GM12874 (cell line): ENCODE measurements at regions not wholly inside any gene's neighbourhood (a gene's known extent, or its start where the extent isn't known, plus 50 kb on each side); places are given as distances from the start of the nearest gene placed in this dataset.

ENCODE experiments used
- CTCF ChIP-seq: IDR thresholded peaks from 2 replicates; pipeline ENCODE4 v1.5.1; 2011; ENCODE audit warnings: low read depth, mild to moderate bottlenecking, control low read depth, low read length, moderate library complexity; ENCODE audit not compliant: insufficient read depth

- no peak for TF ChIP-seq CTCF
Measured at GRCh38 chr1:193625255-193625654, 438.8 kb upstream of the B3GALT2 start.

DNA sequence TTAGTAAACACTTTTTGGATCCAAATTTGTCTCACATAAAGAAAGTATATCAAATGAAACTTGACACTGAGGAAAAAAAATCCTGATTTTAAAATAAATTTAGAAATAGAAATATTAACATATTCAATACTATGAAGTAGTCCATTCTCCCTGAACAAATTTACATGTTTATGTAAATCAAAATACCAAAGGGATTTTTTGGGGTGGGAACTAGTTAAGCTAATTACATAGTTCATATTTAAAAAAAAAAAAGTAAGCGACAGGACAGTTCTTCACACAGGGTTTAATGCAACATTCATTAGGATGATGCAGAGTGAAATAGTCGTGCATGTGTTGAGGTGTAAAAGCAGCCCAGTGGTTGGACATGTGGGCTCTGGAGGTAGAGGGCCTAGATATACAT, 433.5 kb upstream of the B3GALT2 start:
- TF ChIP-seq CTCF = no peak

DNA sequence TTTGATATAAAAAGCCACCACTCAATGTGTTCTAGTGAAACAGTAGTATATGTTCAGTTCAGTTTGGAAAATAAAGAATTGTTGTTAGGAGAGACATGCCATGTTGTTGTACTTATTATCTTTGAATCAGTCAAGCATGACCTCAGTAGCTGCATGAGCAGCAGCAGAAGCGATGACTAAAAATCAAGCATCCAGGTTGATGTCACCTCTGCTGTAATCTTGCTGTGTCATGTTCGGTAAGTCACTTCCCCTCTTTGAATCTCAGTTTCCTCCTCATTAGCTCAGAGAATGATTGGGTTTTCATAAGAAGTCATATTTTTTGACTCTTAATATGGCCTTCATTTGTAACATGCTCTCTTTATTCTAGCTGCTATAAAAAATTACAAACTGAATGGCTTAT, 428.4 kb upstream of the B3GALT2 start:
- no peak for TF ChIP-seq CTCF

- TF ChIP-seq CTCF = no peak
Measured at GRCh38 chr1:193614275-193614674, 427.9 kb upstream of the B3GALT2 start.

DNA sequence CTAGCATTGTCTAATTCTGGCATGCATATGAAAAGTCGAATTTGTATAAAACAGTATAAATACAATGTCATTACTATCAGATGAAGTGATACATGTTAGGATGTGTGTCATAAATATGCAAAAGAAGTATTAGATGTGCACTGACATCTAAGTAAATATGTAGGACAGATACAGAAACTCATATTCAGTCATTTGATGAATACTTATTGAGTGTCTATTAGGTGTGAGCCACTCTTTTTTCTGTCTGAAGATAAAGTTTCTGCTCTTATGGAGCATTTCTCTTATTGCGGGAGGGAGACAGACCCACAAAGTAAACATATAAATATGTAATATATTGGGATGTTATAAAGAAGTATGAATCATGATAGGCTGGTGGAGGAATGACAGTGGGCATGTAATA, 426.6 kb upstream of the B3GALT2 start:
- TF ChIP-seq CTCF = no peak

GRCh38 chr1:193609592-193609991, 423.2 kb upstream of the B3GALT2 start:
- no peak for TF ChIP-seq CTCF

- no peak for TF ChIP-seq CTCF
Measured at GRCh38 chr1:193607787-193608186, 421.4 kb upstream of the B3GALT2 start.

DNA sequence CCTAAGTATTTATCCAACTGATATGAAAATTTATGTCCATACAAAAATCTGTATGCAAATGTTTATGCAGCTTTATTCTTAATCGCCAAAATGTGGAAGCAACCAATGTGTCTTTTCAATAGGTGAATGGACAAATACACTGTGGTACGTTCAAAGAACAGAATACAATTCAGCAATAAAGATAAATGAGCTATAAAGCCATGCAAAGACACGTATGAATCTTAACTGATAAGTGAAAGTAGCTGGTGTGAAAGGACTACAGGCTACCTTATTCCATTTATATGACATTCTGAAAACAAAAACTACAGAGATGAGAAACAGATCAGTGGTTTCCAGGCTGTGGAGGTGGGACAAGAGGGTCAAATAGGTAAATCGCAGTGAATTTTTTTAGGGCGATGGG, 419.6 kb upstream of the B3GALT2 start:
- no peak for TF ChIP-seq CTCF
